Gastroesophageal sphincter (tissue), 3 donors: ENCODE measurements at regions not wholly inside any gene's neighbourhood (a gene's known extent, or its start where the extent isn't known, plus 50 kb on each side); places are given as distances from the start of the nearest gene placed in this dataset.

Source experiments
- CTCF ChIP-seq, 4 experiments: fragments of 200-600 bp in 2 of 4; fragments of 450-650 bp in 2 of 4; sonication (generic) in 1 of 4; IDR thresholded peaks; one replicate each; pipeline ENCODE4 v1.5.1; 2017 to 2019; ENCODE audit warnings: antibody characterized with exemption in 4 of 4, mild to moderate bottlenecking in 2 of 4, moderate library complexity in 2 of 4
- EP300 ChIP-seq: sonication (generic); formaldehyde crosslinking; IDR thresholded peaks from one replicate; pipeline ENCODE4 v1.6.1; 2017; ENCODE audit warnings: antibody characterized with exemption, mild to moderate bottlenecking
- POLR2A ChIP-seq, 2 donors: fragments of 450-650 bp; IDR thresholded peaks; one replicate each; pipeline ENCODE4 v1.6.1; 2017; ENCODE audit warnings: antibody characterized with exemption in 2 of 2, mild to moderate bottlenecking in 2 of 2, moderate library complexity in 1 of 2
- POLR2AphosphoS5 ChIP-seq: sonication (generic); formaldehyde crosslinking; IDR thresholded peaks from one replicate; pipeline ENCODE4 v1.6.1; 2017; ENCODE audit warnings: antibody characterized with exemption

GRCh38 chr4:151865744-151866591 lies 105.2 kb upstream of the GATB start:
- TF ChIP-seq EP300 (no peak), CTCF (IDR thresholded peaks at IDR 0.05) (no peak), POLR2AphosphoS5 (no peak), POLR2A (IDR thresholded peaks at IDR 0.05) (no peak)
